GM19438 (cell line): ENCODE measurements at regions not wholly inside any gene's neighbourhood (a gene's known extent, or its start where the extent isn't known, plus 50 kb on each side); places are given as distances from the start of the nearest gene placed in this dataset.
"Not testable (repeated sequence)": the region's sequence is repeated elsewhere in the genome, so short reads cannot be mapped to it uniquely, and the experiment has no call there.

ENCODE experiments used
- ATAC-seq: cut with Tn5 transposase; IDR thresholded peaks from one replicate; pipeline ENCODE4 v1.9.1; 2021; ENCODE audit warnings: low read depth; ENCODE audit not compliant: unreplicated experiment

DNA sequence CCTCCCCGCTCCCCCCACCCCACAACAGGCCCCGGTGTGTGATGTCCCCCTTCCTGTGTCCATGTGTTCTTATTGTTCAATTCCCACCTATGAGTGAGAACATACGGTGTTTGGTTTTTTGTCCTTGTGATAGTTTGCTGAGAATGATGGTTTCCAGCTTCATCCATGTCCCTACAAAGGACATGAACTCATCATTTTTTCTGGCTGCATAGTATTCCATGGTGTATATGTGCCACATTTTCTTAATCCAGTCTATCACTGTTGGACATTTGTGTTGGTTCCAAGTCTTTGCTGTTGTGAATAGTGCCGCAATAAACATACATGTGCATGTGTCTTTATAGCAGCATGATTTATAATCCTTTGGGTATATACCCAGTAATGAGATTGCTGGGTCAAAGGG, 104.3 kb downstream of the MTPN start:
- not testable (repeated sequence) for ATAC-seq

- no peak for ATAC-seq
Measured at GRCh38 chr7:135862586-135863340, 114.2 kb upstream of the FAM180A start.

DNA sequence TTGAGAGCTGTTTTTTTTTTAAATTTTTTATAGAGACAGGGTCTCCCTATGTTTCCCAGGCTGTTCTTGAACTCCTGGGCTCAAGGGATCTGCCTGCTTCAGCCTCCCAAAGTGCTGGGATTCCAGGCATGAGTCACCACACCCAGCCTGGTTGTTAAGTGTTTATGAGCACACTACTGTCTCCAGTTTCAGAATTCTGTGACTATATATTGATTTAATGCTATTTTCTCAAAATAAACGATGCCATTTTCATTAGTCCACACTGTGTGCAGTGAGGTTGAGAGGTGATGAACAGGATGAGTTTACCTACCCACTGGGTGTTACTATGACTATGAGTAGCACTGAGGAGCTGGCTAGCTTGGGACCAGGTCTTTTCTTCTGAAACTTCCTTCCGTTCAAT, 110.9 kb upstream of the FAM180A start:
- no peak for ATAC-seq

- no peak for ATAC-seq
Measured at GRCh38 chr7:135858851-135859250, 110.2 kb upstream of the FAM180A start.

- ATAC-seq, result no peak
Measured at GRCh38 chr7:135858379-135858778, 109.8 kb upstream of the FAM180A start.

- ATAC-seq, result no peak
Measured at GRCh38 chr7:135857519-135858274, 109.1 kb upstream of the FAM180A start.

DNA sequence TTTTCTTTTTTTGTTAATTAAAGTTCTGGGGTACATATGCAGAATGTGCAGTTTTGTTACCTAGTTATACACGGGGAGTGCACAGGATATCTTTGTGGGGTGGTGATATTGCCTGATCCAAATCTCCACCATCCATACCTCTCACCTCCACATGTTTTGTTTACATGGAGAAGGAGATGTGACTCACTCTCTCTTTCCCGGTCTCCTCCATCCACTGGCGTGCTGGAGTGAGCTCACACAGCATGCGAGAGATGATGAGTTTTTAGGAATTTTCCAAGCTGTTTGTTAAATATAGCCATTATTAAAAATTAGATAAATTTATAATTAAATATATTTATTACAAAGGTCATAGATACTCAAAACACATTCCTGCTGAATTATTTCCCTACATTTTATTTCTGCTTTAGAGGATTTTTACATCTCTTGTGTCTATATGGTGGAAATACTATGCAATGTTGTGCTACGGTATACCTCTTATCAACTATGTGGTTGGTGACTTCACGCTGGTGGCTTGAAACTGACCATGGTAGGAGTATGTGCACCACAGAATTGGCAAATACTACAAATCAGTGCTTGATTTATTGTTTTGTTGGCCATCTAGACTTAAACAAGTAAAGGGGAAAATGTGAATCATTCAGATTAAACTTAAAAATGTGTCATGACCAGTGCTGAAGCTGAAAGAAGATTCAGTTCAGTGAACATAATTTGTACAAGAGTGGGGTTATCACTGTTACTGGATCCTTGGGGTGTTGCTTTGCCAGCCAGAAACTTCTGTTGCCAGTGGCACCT, 107.9 kb upstream of the FAM180A start:
- ATAC-seq, result no peak

GRCh38 chr7:135855846-135856245, 107.2 kb upstream of the FAM180A start:
- ATAC-seq, result no peak

GRCh38 chr7:135853499-135853898, 104.9 kb upstream of the FAM180A start:
- no peak for ATAC-seq

GRCh38 chr7:135853008-135853407, 104.4 kb upstream of the FAM180A start:
- ATAC-seq, result no peak

DNA sequence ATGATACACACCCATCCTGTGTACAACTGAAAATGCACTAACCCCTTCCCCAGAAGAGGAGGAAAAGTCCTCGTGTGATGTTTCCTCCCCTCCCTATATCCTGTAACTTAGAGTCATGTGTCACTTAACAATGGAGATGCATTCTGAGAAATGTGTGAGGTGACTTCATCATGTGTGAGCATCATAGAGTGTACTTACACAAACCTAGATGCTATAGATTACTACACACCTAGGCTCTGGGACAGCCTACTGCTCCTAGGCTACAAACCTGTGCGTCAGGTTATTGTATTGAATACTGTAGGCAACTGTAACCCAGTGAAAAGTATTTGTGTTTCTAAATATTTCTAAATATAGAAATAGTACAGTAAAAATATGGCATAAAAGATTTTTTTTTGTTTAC, 98.6 kb upstream of the FAM180A start:
- no peak for ATAC-seq

DNA sequence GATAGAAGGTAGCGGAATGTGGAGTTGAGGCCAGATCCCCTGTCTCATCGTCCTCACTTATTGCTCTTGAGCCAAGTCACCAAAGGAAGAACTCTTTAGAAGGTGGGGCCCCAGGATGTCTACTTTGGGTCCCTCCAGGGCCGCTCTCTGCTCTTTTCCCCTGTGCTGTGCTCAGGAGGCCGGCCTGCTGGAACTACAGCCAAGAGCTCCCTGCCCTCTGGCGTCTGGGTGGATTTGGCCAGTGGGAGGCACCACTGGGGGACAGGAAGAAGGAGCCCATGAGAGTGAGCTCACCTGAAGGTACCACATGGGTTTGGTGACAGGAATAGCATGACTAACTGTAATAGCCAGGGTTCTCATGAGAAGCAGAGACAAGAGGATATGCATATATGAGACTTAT, 97.7 kb upstream of the FAM180A start:
- no peak for ATAC-seq

DNA sequence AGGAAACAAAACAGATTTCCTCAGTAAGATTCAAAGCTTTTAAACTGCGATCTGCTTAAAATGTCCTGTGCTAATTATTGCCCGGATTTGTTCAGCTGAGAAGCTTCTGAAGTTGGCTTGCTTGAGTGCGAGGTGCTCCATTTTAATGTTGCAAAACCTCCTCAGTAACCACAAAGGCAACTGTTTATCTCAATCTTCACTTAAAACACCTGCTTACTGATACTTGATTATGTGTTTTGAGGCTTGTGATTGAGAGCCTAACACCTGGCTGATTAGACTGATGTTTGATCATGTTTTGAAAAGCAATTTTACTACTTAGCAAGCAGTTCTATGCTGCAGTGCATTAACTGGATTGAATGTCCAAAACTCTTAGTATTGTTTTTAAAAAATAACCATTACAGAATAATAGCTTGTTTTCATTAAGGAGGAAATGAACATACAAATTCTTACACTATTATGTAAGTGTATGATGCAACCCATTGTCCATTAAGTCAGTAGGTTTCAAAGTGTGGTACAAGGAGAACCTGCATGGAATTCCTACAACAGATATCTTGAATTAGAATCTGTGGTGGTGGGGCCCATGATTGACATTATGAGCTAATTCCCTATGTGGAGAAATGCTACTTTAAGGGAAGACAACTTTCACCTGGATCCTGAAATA, 96.9 kb upstream of the FAM180A start:
- no peak for ATAC-seq

GRCh38 chr7:135844903-135845302, 96.3 kb upstream of the FAM180A start:
- no peak for ATAC-seq

DNA sequence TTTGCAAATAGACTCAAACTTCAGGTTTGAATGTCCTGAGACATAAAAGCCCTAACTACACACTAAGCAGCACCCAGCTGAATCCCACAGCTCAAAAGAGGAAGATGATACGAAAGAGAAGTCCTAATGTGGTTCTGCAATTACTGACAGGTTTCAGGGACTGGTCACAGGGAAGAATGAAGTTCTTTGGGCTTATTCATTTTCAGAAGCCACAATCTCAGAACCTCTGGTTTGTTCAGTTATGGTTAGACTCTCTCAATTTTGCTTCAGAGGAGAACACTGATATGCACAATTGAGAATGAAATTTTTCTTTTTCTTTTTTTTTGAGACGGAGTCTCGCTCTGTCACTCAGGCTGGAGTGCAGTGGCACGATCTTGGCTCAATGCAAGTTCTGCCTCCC, 94.6 kb upstream of the FAM180A start:
- peak; percentile 92 for ATAC-seq

- ATAC-seq, result peak; percentile 3
Measured at GRCh38 chr7:135842446-135843179, 94.0 kb upstream of the FAM180A start.

- no peak for ATAC-seq
Measured at GRCh38 chr7:135840591-135840990, 92.0 kb upstream of the FAM180A start.

DNA sequence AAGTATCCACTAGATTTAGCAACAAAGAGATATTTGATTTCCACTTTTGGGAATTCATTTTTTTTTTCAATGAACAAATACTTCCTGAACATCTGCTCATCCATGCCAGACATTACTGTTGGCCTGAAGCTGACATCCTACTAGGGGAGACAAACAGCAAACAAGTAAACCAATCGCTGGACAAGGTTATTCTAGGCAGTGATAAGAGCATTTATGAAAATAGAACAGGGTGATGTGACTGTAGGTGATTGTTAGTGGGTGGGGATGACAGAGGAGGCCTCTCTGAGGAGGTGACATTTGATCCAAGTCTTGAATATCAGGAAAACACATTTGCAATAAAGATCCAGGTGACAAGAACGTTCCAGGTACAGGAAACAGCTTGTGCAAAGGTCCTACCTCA, 89.1 kb upstream of the FAM180A start:
- ATAC-seq, result no peak

- no peak for ATAC-seq
Measured at GRCh38 chr7:135834266-135834665, 85.7 kb upstream of the FAM180A start.

DNA sequence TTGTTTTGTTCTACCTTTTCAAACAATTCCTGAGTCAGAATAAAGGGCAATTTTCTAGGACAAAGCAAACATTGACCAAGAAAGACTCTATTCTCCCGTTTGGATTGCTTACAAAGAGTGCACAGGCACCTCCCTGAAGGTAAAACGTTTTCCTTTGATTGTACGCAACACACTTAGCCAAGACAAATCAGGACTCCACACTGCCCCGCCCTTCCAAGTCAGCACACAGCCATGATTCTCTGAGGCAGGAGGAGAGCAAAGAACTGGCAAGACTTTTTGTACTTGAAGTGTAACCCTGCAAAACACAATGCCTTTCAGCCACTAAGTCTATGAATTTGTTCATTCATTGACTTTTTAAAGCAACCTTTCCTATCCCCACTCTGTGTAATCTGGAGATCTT, 85.0 kb upstream of the FAM180A start:
- no peak for ATAC-seq
